SU-DHL-6 (cell line): ENCODE measurements at regions not wholly inside any gene's neighbourhood (a gene's known extent, or its start where the extent isn't known, plus 50 kb on each side); places are given as distances from the start of the nearest gene placed in this dataset.

ENCODE experiments used
- H2AFZ ChIP-seq: fragments of 200-600 bp; sonication (generic); 2 replicates; pipeline ENCODE4 v1.6.1; 2014; ENCODE audit warnings: low read depth, mild to moderate bottlenecking, moderate library complexity, mixed read lengths, antibody characterized with exemption, low read length; ENCODE audit not compliant: severe bottlenecking
- H3F3A ChIP-seq: fragments of 200-600 bp; shearing (Covaris generic); 2 replicates; pipeline ENCODE4 v1.6.0; 2016; ENCODE audit warnings: antibody characterized with exemption, mild to moderate bottlenecking; ENCODE audit not compliant: insufficient read depth
- H3K27ac ChIP-seq: fragments of 200-600 bp; sonication (generic); 2 replicates; pipeline ENCODE4 v1.5.1; 2016; ENCODE audit warnings: low read depth, mild to moderate bottlenecking, low read length, moderate library complexity, mixed read lengths
- H3K27me3 ChIP-seq: fragments of 200-600 bp; sonication (generic), shearing (Covaris generic); 2 replicates; pipeline ENCODE4 v1.6.0; 2014; ENCODE audit warnings: mild to moderate bottlenecking, low read length
- H3K36me3 ChIP-seq: fragments of 200-600 bp; sonication (generic); 2 replicates; pipeline ENCODE4 v1.6.1; 2014; ENCODE audit warnings: mild to moderate bottlenecking, low read length, mixed read lengths
- H3K4me2 ChIP-seq: fragments of 300-600, 200-600 bp; shearing (Covaris generic), sonication (generic); 2 replicates; pipeline ENCODE4 v1.6.0; 2014; ENCODE audit warnings: low read length, low read depth, mild to moderate bottlenecking; ENCODE audit not compliant: poor library complexity, severe bottlenecking
- H3K4me3 ChIP-seq: fragments of 200-600 bp; sonication (generic); 2 replicates; pipeline ENCODE4 v1.5.1; 2014; ENCODE audit warnings: antibody characterized with exemption, low read length, mild to moderate bottlenecking, mixed read lengths; ENCODE audit not compliant: insufficient read depth, poor library complexity, severe bottlenecking
- H3K79me2 ChIP-seq: fragments of 200-600 bp; sonication (generic); 2 replicates; pipeline ENCODE4 v1.6.1; 2014; ENCODE audit warnings: mild to moderate bottlenecking, low read length, moderate library complexity; ENCODE audit not compliant: insufficient read depth
- H3K9ac ChIP-seq: fragments of 200-600 bp; sonication (generic); 2 replicates; pipeline ENCODE4 v1.7.0; 2014; ENCODE audit warnings: mild to moderate bottlenecking, low read length
- H3K9me2 ChIP-seq: fragments of 200-600 bp; sonication (generic); replicated peaks from 2 replicates; pipeline ENCODE4 v1.6.1; 2014; ENCODE audit warnings: low read length; ENCODE audit not compliant: insufficient read depth
- H3K9me3 ChIP-seq: fragments of 200-600 bp; sonication (generic); 2 replicates; pipeline ENCODE4 v1.6.1; 2014; ENCODE audit warnings: low read length, mixed read lengths; ENCODE audit not compliant: insufficient read depth
- H4K20me1 ChIP-seq: fragments of 200-600 bp; sonication (generic); 2 replicates; pipeline ENCODE4 v1.6.1; 2014; ENCODE audit warnings: low read depth, mild to moderate bottlenecking, antibody characterized with exemption, low read length, moderate library complexity, mixed read lengths
- EZH2phosphoT487 ChIP-seq: fragments of 200-600 bp; sonication (generic), shearing (Covaris generic); conservative IDR thresholded peaks from 2 replicates; pipeline ENCODE4 v1.6.1; 2018; ENCODE audit warnings: mild to moderate bottlenecking, antibody characterized with exemption, low read length, moderate library complexity, mixed read lengths
- TF ChIP-seq, protein P1 (sequence below): fragments of 200-600 bp; sonication (generic); IDR thresholded peaks from one replicate; pipeline ENCODE4 v1.5.1; 2017; ENCODE audit warnings: antibody characterized with exemption, mild to moderate bottlenecking, low read length, moderate library complexity; ENCODE audit not compliant: insufficient read depth, poor library complexity, severe bottlenecking

DNA sequence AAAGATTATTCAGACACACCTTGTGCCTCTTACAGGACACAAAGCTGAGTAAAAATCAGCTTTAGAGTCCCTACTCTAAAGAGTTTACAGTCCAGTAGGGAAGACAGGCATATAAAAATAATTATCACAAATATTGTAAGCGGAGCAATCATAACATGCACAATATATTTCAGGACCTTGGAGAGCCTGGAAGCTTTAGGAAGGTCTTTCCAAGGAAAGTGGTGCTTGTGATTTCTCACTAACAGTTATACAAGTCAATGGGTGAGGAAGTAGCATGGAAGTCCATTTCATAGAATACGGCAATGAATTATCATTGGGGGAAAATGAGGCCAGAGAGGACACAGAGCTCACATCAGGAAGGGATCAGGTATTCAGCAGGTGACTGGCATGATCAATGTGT lies 268.3 kb downstream of the C12orf50 start:
- Histone ChIP-seq H4K20me1 (no peaks in the 10 kb centered on the region), H3K27ac (no peak overlapping the region), H3K4me2 (no peak overlapping the region), H3K36me3 (no peaks in the 10 kb centered on the region), H3K27me3 (no peaks in the 10 kb centered on the region), H3K4me3 (no peak overlapping the region), H3K9me2 (no peaks in the 10 kb centered on the region), H3K79me2 (no peaks in the 10 kb centered on the region), H3K9me3 (no peaks in the 10 kb centered on the region), H2AFZ (no peak overlapping the region), H3F3A (no peaks in the 10 kb centered on the region), H3K9ac (no peak overlapping the region)
- TF ChIP-seq EZH2phosphoT487 = no peak
- TF ChIP-seq, protein P1, sequence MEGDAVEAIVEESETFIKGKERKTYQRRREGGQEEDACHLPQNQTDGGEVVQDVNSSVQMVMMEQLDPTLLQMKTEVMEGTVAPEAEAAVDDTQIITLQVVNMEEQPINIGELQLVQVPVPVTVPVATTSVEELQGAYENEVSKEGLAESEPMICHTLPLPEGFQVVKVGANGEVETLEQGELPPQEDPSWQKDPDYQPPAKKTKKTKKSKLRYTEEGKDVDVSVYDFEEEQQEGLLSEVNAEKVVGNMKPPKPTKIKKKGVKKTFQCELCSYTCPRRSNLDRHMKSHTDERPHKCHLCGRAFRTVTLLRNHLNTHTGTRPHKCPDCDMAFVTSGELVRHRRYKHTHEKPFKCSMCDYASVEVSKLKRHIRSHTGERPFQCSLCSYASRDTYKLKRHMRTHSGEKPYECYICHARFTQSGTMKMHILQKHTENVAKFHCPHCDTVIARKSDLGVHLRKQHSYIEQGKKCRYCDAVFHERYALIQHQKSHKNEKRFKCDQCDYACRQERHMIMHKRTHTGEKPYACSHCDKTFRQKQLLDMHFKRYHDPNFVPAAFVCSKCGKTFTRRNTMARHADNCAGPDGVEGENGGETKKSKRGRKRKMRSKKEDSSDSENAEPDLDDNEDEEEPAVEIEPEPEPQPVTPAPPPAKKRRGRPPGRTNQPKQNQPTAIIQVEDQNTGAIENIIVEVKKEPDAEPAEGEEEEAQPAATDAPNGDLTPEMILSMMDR = no peak

DNA sequence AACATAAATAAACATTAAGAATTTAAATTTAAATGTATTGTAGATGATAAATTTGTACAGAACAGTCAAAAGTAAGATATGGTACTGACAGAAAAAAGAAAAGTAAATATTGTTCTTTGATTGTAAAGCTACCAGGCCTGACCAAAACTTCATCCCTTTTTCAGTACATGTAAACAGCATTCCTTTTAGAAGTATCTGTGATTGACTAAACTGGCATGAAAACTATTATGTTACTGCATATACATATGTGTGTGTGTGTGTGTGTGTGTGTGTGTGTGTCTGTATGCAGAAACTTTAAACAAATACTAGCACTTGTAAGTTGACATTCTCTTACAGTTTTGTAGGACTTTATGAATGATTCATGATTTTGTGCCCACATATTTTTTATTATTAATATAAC lies 270.9 kb downstream of the C12orf50 start:
- no peak overlapping the region for H3K4me3 ChIP-seq
- no peaks in the 10 kb centered on the region for H3K36me3 ChIP-seq
- no peaks in the 10 kb centered on the region for H4K20me1 ChIP-seq
- H3K4me2 ChIP-seq = no peak overlapping the region
- no peaks in the 10 kb centered on the region for H3F3A ChIP-seq
- H3K9ac ChIP-seq = no peak overlapping the region
- no peak overlapping the region for H2AFZ ChIP-seq
- no peak for TF ChIP-seq EZH2phosphoT487
- TF ChIP-seq, protein P1 = no peak
- H3K27me3 ChIP-seq = no peaks in the 10 kb centered on the region
- no peak overlapping the region for H3K27ac ChIP-seq
- H3K79me2 ChIP-seq = no peaks in the 10 kb centered on the region
- no peaks in the 10 kb centered on the region for H3K9me2 ChIP-seq
- H3K9me3 ChIP-seq = no peaks in the 10 kb centered on the region

DNA sequence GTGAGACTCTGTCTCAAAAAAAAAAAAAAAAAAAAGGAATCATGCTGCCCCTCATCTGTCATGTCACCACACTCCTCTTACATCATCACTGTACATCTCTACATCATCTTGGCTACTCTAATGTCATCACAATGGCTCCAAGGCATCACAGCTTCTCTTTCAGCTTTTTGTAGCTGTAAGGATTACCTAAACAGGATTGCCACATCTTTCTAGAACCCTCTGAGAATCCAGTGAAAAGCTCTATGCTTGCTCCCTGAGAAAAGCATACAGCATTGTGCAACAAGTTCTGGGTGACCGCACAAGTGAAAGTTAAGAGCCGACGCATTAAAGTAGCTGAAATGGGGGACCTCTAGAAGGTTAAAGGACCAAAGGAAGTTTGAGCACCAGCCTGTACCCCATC lies 272.5 kb downstream of the C12orf50 start:
- Histone ChIP-seq H3K9me3 (no peaks in the 10 kb centered on the region), H4K20me1 (no peaks in the 10 kb centered on the region), H3K9me2 (no peaks in the 10 kb centered on the region), H3F3A (no peaks in the 10 kb centered on the region), H3K27ac (no peak overlapping the region), H3K4me2 (no peak overlapping the region), H3K79me2 (no peaks in the 10 kb centered on the region), H3K27me3 (no peaks in the 10 kb centered on the region), H3K36me3 (no peaks in the 10 kb centered on the region), H3K4me3 (no peak overlapping the region), H2AFZ (no peak overlapping the region), H3K9ac (no peak overlapping the region)
- TF ChIP-seq, protein P1 = no peak
- TF ChIP-seq EZH2phosphoT487 = no peak

DNA sequence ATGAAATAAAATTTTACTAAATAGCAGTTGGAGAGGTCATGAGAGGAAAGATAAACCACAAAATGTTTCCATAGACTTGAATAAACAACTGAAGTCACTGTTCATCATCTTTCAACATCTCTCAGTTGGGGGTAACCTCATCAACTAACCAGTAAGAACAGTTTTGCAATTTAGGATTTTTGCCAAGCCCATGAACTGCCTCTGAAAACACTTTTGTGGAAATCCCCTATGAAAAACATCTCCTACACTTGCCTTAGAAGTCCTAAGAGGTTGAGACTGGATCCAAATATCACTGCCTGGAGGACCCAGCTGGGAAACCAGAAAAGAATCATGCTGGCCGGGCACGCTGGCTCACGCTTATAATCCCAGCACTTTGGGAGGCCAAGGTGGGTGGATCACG lies 273.1 kb downstream of the C12orf50 start:
- Histone ChIP-seq H2AFZ (no peak overlapping the region), H3K9ac (no peak overlapping the region)

More for the DNA sequence above, 273.1 kb downstream of the C12orf50 start:
- H4K20me1 ChIP-seq = no peaks in the 10 kb centered on the region
- no peaks in the 10 kb centered on the region for H3K36me3 ChIP-seq
- H3K27ac ChIP-seq = no peak overlapping the region
- TF ChIP-seq EZH2phosphoT487 = no peak
- TF ChIP-seq, protein P1 = no peak
- no peaks in the 10 kb centered on the region for H3K9me2 ChIP-seq
- no peaks in the 10 kb centered on the region for H3K9me3 ChIP-seq
- no peak overlapping the region for H3K4me2 ChIP-seq
- no peaks in the 10 kb centered on the region for H3K27me3 ChIP-seq
- no peaks in the 10 kb centered on the region for H3F3A ChIP-seq
- no peak overlapping the region for H3K4me3 ChIP-seq
- no peaks in the 10 kb centered on the region for H3K79me2 ChIP-seq
